ENCODE measurements at regions not wholly inside any gene's neighbourhood (a gene's known extent, or its start where the extent isn't known, plus 50 kb on each side); places are given as distances from the start of the nearest gene placed in this dataset.

GRCh38 chr11:10358696-10359095 is 53.8 kb downstream of the ADM start:
- no peak for DNase-seq (ENCODE audit: low read depth)
- H3K4me3 ChIP-seq (ENCODE audit: low read depth, low read length): no peak overlapping the region
- TF ChIP-seq CTCF (IDR thresholded peaks at IDR 0.05; ENCODE audit: insufficient read depth, low read depth, low read length): no peak

DNA sequence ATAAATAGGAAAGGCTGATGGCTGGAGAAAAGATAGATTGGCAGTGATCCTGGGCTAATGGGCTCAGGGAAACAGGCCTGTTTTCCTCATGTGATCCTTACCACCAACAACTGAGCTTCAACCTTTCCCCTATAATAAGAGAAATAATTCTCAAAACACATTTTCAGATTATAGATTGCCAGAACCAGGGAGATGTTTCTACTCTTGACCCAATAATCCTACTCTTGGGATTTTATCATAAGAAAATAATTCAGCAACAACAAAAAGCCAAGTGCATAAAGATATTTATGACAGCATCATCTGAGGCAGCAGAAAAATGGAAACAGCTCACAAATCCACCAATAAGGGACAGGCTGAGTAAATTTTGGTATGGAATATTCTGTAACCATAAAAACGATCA is 54.3 kb downstream of the ADM start:
- DNase-seq (ENCODE audit: low read depth): no peak

DNA sequence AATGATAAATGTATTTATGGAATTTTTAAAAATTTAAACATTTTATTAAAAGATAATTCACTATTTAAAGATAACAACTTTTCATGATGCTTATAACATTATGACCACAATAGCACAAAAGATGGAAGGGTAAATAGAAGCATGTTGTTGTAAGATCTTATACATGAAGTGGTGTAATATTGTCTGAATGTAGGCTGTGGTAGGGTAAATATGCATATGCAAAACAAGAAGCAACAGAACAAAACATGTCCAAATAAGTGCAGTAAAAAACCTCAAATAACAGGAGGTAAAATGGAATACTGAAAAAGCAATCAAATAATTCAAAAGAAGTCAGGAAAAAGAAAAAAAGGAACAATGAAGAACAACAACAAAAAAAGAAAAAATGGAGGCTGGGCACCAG is 56.0 kb downstream of the ADM start:
- TF ChIP-seq CTCF (IDR thresholded peaks at IDR 0.05; ENCODE audit: insufficient read depth, low read depth, low read length): no peak
- no peak overlapping the region for H3K4me3 ChIP-seq (ENCODE audit: low read depth, low read length)
- no peak for DNase-seq (ENCODE audit: low read depth)

More for the DNA sequence above, 54.3 kb downstream of the ADM start:
- TF ChIP-seq CTCF (IDR thresholded peaks at IDR 0.05; ENCODE audit: insufficient read depth, low read depth, low read length): no peak
- H3K4me3 ChIP-seq (ENCODE audit: low read depth, low read length): no peak overlapping the region

DNA sequence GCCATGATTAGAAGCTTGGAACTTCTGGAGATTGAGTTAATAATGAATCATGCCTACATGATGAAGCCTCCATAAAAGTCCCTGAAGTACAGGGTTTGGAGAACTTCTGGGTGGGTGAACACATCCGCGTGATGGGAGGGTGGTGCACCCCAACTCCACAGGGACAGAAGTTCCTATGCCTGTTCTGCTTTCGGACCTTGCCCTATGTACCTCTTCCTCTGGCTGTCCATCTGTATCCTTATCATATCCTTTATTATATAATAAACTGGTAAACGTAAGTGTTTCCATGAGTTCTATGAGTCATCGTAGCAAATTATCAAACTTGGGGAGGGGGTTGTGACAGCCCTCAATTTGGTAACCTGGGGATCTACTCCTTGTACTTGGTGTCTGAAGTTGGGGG is 60.2 kb downstream of the ADM start:
- DNase-seq (ENCODE audit: low read depth): no peak
- no peak for TF ChIP-seq CTCF (IDR thresholded peaks at IDR 0.05; ENCODE audit: insufficient read depth, low read depth, low read length)
- no peak overlapping the region for H3K4me3 ChIP-seq (ENCODE audit: low read depth, low read length)

DNA sequence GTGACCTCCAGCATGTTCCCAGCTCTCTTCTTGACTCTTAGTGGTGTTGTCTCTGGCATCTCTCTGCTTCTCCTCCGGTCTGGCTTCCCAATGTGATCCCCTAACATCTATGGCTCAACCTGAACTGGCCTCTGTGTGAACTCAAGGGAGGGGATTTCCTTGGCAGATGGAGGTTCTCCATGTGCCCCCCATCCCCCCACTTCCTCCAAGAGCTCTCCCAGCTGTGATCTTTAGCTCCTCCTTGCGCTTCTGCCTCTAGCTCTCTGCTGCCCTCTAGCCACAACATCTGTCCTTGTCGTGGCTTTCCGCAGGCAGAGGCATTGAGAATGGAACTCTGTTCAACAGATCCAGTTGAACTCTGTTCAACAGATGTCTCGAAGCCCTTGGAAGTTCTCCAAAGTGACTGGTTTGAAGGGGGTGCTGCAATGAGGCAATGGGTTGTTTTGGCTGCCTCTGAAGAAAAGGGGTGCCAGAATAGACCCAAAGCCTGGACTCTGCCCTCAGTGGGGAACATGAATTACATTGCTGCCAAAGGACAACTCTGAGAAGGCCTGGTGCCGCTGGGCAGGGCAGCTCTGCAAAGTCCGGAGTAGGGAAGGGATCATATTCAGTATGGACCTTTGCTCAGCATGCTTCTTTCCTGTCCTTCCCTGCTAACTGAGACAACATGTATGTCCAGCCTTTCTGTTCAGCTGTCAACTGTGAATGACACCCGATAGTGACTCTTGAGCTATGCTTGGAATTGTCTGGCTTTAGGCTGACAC is 61.9 kb downstream of the ADM start:
- TF ChIP-seq CTCF (IDR thresholded peaks at IDR 0.05; ENCODE audit: insufficient read depth, low read depth, low read length): peak; percentile 98
- DNase-seq (ENCODE audit: low read depth): peak; percentile 99
- H3K4me3 ChIP-seq (ENCODE audit: low read depth, low read length): no peak overlapping the region

GRCh38 chr11:10371926-10372641 is 67.2 kb downstream of the ADM start:
- peak; percentile 68 for DNase-seq (ENCODE audit: low read depth)
- TF ChIP-seq CTCF (IDR thresholded peaks at IDR 0.05; ENCODE audit: insufficient read depth, low read depth, low read length): no peak
- H3K4me3 ChIP-seq (ENCODE audit: low read depth, low read length): no peak overlapping the region

Data from fibroblast of villous mesenchyme (primary cell).